HEK293 (cell line): ENCODE measurements at regions not wholly inside any gene's neighbourhood (a gene's known extent, or its start where the extent isn't known, plus 50 kb on each side); places are given as distances from the start of the nearest gene placed in this dataset.
"Not testable (repeated sequence)": the region's sequence is repeated elsewhere in the genome, so short reads cannot be mapped to it uniquely, and the experiment has no call there.

ENCODE experiments used
- CTCF ChIA-PET: fragments of 350-600 bp; formaldehyde crosslinking; extraction: SDS; loops from one replicate; lab custom pipeline; 2021; ENCODE audit warnings: antibody characterized with exemption; lab: Yijun Ruan, JAX
- POLR2A ChIA-PET: fragments of 300-600 bp; formaldehyde crosslinking; extraction: SDS; loops from one replicate; lab custom pipeline; 2020; ENCODE audit warnings: antibody characterized with exemption, inconsistent platforms; lab: Yijun Ruan, JAX
- H3K27ac ChIP-seq: fragments of 200-500 bp; sonication (Bioruptor generic); 2 replicates; pipeline ENCODE4 v1.5.1; 2014; ENCODE audit warnings: low read depth, low read length, control low read depth, inconsistent platforms; ENCODE audit errors: extremely low read depth
- H3K36me3 ChIP-seq, 2 experiments: fragments of 200-500 bp in 1 of 2; sonication (Bioruptor generic) in 1 of 2; 1 replicate in 1 of 2; 2 replicates in 1 of 2; pipeline ENCODE4 v1.5.1; 2014 to 2017; ENCODE audit warnings: inconsistent platforms in 2 of 2, low read length in 2 of 2; ENCODE audit not compliant: control insufficient read depth in 2 of 2, insufficient read depth in 1 of 2
- H3K4me1 ChIP-seq: fragments of 200-500 bp; sonication (Bioruptor generic); 2 replicates; pipeline ENCODE4 v1.5.1; 2014; ENCODE audit warnings: mild to moderate bottlenecking, low read length, inconsistent platforms; ENCODE audit not compliant: control insufficient read depth, insufficient read depth
- H3K4me3 ChIP-seq: 2 replicates; pipeline ENCODE4 v1.5.1; 2011; ENCODE audit warnings: low read depth, mild to moderate bottlenecking, control low read depth, low read length, moderate library complexity
- H3K9me3 ChIP-seq: fragments of 200-500 bp; sonication (Bioruptor generic); 2 replicates; pipeline ENCODE4 v1.5.1; 2014; ENCODE audit warnings: low read depth, low read length, inconsistent platforms; ENCODE audit not compliant: control insufficient read depth, insufficient read depth
- GLIS2 ChIP-seq: fragments of 450-650 bp; formaldehyde crosslinking; IDR thresholded peaks from 2 replicates; pipeline ENCODE4 v1.5.1; 2016; ENCODE audit warnings: missing biosample characterization, missing genetic modification characterization
- KLF10 ChIP-seq: fragments of 450-650 bp; IDR thresholded peaks from 2 replicates; pipeline ENCODE4 v1.5.1; 2018; ENCODE audit warnings: missing biosample characterization, mild to moderate bottlenecking, missing genetic modification characterization
- KLF17 ChIP-seq: fragments of 450-650 bp; formaldehyde crosslinking; IDR thresholded peaks from 2 replicates; pipeline ENCODE4 v1.5.1; 2016; ENCODE audit warnings: missing biosample characterization, missing genetic modification characterization
- PRDM4 ChIP-seq: fragments of 450-650 bp; formaldehyde crosslinking; IDR thresholded peaks from 2 replicates; pipeline ENCODE4 v1.5.1; 2017; ENCODE audit warnings: missing biosample characterization, missing genetic modification characterization
- SCRT1 ChIP-seq: fragments of 450-650 bp; formaldehyde crosslinking; IDR thresholded peaks from 2 replicates; pipeline ENCODE4 v1.5.1; 2016; ENCODE audit warnings: missing biosample characterization, missing genetic modification characterization, borderline replicate concordance
- SETDB1 ChIP-seq: IDR thresholded peaks from one replicate; pipeline ENCODE4 v1.6.1; 2017; ENCODE audit warnings: mild to moderate bottlenecking, low read length, moderate library complexity, mixed read lengths; ENCODE audit not compliant: insufficient read length
- ZNF138 ChIP-seq: fragments of 450-650 bp; formaldehyde crosslinking; IDR thresholded peaks from 2 replicates; pipeline ENCODE4 v1.5.1; 2016; ENCODE audit warnings: missing biosample characterization, missing genetic modification characterization, borderline replicate concordance
- ZNF274 ChIP-seq, 2 experiments: fragments of 200-500 bp in 1 of 2; fragments of 450-650 bp in 1 of 2; sonication (Bioruptor generic) in 1 of 2; formaldehyde crosslinking in 1 of 2; IDR thresholded peaks; 2 replicates each; pipeline versions ENCODE4 v1.5.1 to v1.6.1; 2014 to 2016; ENCODE audit warnings: borderline replicate concordance in 1 of 2, inconsistent platforms in 1 of 2, low read length in 1 of 2, missing biosample characterization in 1 of 2, missing genetic modification characterization in 1 of 2
- ZNF335 ChIP-seq: fragments of 450-650 bp; formaldehyde crosslinking; conservative IDR thresholded peaks from 2 replicates; pipeline ENCODE4 v1.5.1; 2016; ENCODE audit warnings: missing biosample characterization, missing genetic modification characterization
- ZNF473 ChIP-seq: fragments of 450-650 bp; formaldehyde crosslinking; IDR thresholded peaks from 2 replicates; pipeline ENCODE4 v1.5.1; 2017; ENCODE audit warnings: missing biosample characterization, missing genetic modification characterization
- ZNF48 ChIP-seq: fragments of 450-650 bp; formaldehyde crosslinking; IDR thresholded peaks from 2 replicates; pipeline ENCODE4 v1.5.1; 2016; ENCODE audit warnings: missing biosample characterization, missing genetic modification characterization
- ZNF544 ChIP-seq: fragments of 450-650 bp; formaldehyde crosslinking; IDR thresholded peaks from 2 replicates; pipeline ENCODE4 v1.5.0; 2017; ENCODE audit warnings: missing biosample characterization, missing genetic modification characterization
- ZNF549 ChIP-seq: fragments of 450-650 bp; IDR thresholded peaks from 2 replicates; pipeline ENCODE4 v1.5.1; 2018; ENCODE audit warnings: missing biosample characterization, missing genetic modification characterization, mild to moderate bottlenecking, inconsistent platforms, moderate library complexity
- ZNF561 ChIP-seq: fragments of 450-650 bp; IDR thresholded peaks from 2 replicates; pipeline ENCODE4 v1.5.1; 2018; ENCODE audit warnings: missing biosample characterization, missing genetic modification characterization, borderline replicate concordance
- ZNF621 ChIP-seq: fragments of 450-650 bp; formaldehyde crosslinking; IDR thresholded peaks from 2 replicates; pipeline ENCODE4 v1.5.1; 2017; ENCODE audit warnings: missing biosample characterization, missing genetic modification characterization
- ZNF645 ChIP-seq: fragments of 450-650 bp; formaldehyde crosslinking; IDR thresholded peaks from 2 replicates; pipeline ENCODE4; 2016; ENCODE audit warnings: missing biosample characterization, missing genetic modification characterization
- ZNF747 ChIP-seq: fragments of 450-650 bp; formaldehyde crosslinking; IDR thresholded peaks from 2 replicates; pipeline ENCODE4 v1.5.1; 2016; ENCODE audit warnings: missing biosample characterization, missing genetic modification characterization
- ZNF791 ChIP-seq: fragments of 450-650 bp; formaldehyde crosslinking; IDR thresholded peaks from 2 replicates; pipeline ENCODE4 v1.5.1; 2016; ENCODE audit warnings: missing biosample characterization, missing genetic modification characterization
- ZNF792 ChIP-seq: fragments of 450-650 bp; formaldehyde crosslinking; IDR thresholded peaks from 2 replicates; pipeline ENCODE4 v1.5.1; 2016; ENCODE audit warnings: missing biosample characterization, missing genetic modification characterization
- ZSCAN16 ChIP-seq: fragments of 450-650 bp; formaldehyde crosslinking; IDR thresholded peaks from 2 replicates; pipeline ENCODE4 v1.5.1; 2016; ENCODE audit warnings: missing biosample characterization, missing genetic modification characterization

- Histone ChIP-seq H3K4me3 (no peak overlapping the region), H3K4me1 (no peaks in the 10 kb centered on the region), H3K27ac (no peak overlapping the region), H3K36me3 (no peaks in the 10 kb centered on the region), H3K9me3 (no peaks in the 10 kb centered on the region)
- CTCF ChIA-PET, result no interaction called here
- TF ChIP-seq ZNF791 (tag by site-specific recombination), result no peak
- TF ChIP-seq KLF10, result no peak
- TF ChIP-seq ZNF48 (tag by site-specific recombination), result no peak
- no peak for TF ChIP-seq GLIS2 (tag by site-specific recombination)
- no peak for TF ChIP-seq ZNF549
- no peak for TF ChIP-seq ZNF561
- no peak for TF ChIP-seq PRDM4 (tag by site-specific recombination)
- TF ChIP-seq ZSCAN16, result no peak
- no peak for TF ChIP-seq SCRT1
- no peak for TF ChIP-seq ZNF274 (IDR thresholded peaks at IDR 0.05; ENCODE audit: low read length)
- no peak for TF ChIP-seq ZNF274 (tag by site-specific recombination; IDR thresholded peaks at IDR 0.05; ENCODE audit: borderline replicate concordance)
- no peak for TF ChIP-seq ZNF792 (tag by site-specific recombination)
- TF ChIP-seq ZNF621, result no peak
- no peak for TF ChIP-seq ZNF335 (tag by site-specific recombination)
- no peak for TF ChIP-seq KLF17 (tag by site-specific recombination)
- POLR2A ChIA-PET, result no interaction called here
These were observed 179.2 kb upstream of the AGTR1 start for GRCh38 chr3:148518520-148518919.

- CTCF ChIA-PET, H3K4me1 ChIP-seq, H3K4me3 ChIP-seq, H3K36me3 ChIP-seq, H3K27ac ChIP-seq, POLR2A ChIA-PET, H3K9me3 ChIP-seq: not testable (repeated sequence)
These were observed 172.1 kb upstream of the AGTR1 start for GRCh38 chr3:148525621-148526020.

GRCh38 chr3:148528024-148528423 is 169.7 kb upstream of the AGTR1 start:
- Histone ChIP-seq H3K27ac (no peak overlapping the region), H3K4me1 (no peaks in the 10 kb centered on the region)
- TF ChIP-seq ZNF544 (tag by site-specific recombination), result no peak
- TF ChIP-seq ZNF473 (tag by site-specific recombination), result no peak
- no peak for TF ChIP-seq ZNF645 (tag by site-specific recombination)
- TF ChIP-seq ZNF48 (tag by site-specific recombination), result no peak
- TF ChIP-seq ZNF747 (tag by site-specific recombination), result no peak
- no peak for TF ChIP-seq ZNF138 (tag by site-specific recombination)
- TF ChIP-seq SETDB1, result no peak
- TF ChIP-seq, all 188 proteins: peak for 0
- POLR2A ChIA-PET, result no interaction called here
- Histone ChIP-seq H3K4me3 (no peak overlapping the region), H3K36me3 (no peaks in the 10 kb centered on the region), H3K9me3 (no peaks in the 10 kb centered on the region)
- CTCF ChIA-PET, result interaction anchor here (0.8 kb wide), 1 partner anchor 252 kb away, joined by 6 read pairs; no protein-coding TSS in a partner anchor
